ENCODE measurements at regions not wholly inside any gene's neighbourhood (a gene's known extent, or its start where the extent isn't known, plus 50 kb on each side); places are given as distances from the start of the nearest gene placed in this dataset.
"Not testable (repeated sequence)": the region's sequence is repeated elsewhere in the genome, so short reads cannot be mapped to it uniquely, and the experiment has no call there.

GRCh38 chr20:6662309-6662708 is 105.2 kb upstream of the BMP2 start:
- DNase-seq (ENCODE audit: low spot score) (no peak), FAIRE-seq (no peak)

- DNase-seq (ENCODE audit: low spot score) (no peak), FAIRE-seq (no peak)
These were observed 107.0 kb upstream of the BMP2 start for GRCh38 chr20:6660441-6660840.

GRCh38 chr20:6658909-6659308 is 108.6 kb upstream of the BMP2 start:
- not testable (repeated sequence) for DNase-seq (ENCODE audit: low spot score); FAIRE-seq

GRCh38 chr20:6657904-6658303 is 109.6 kb upstream of the BMP2 start:
- DNase-seq (ENCODE audit: low spot score): no peak
- no peak for FAIRE-seq

- DNase-seq (ENCODE audit: low spot score): no peak
- FAIRE-seq: no peak
These were observed 110.4 kb upstream of the BMP2 start for GRCh38 chr20:6657111-6657510.

GRCh38 chr20:6654513-6655252 is 112.8 kb upstream of the BMP2 start:
- FAIRE-seq: no peak
- peak; percentile 13 for DNase-seq (ENCODE audit: low spot score)

GRCh38 chr20:6651561-6651960 is 115.9 kb upstream of the BMP2 start:
- DNase-seq (ENCODE audit: low spot score) (no peak), FAIRE-seq (no peak)

GRCh38 chr20:6651016-6651415 is 116.5 kb upstream of the BMP2 start:
- FAIRE-seq (no peak), DNase-seq (ENCODE audit: low spot score) (peak; percentile 74)

GRCh38 chr20:6646021-6646636 is 121.4 kb upstream of the BMP2 start:
- DNase-seq (ENCODE audit: low spot score) (no peak), FAIRE-seq (no peak)

GRCh38 chr20:6644813-6645628 is 122.5 kb upstream of the BMP2 start:
- DNase-seq (ENCODE audit: low spot score): no peak
- FAIRE-seq: no peak

- no peak for FAIRE-seq
- DNase-seq (ENCODE audit: low spot score): no peak
These were observed 126.5 kb upstream of the BMP2 start for GRCh38 chr20:6641012-6641411.

- no peak for FAIRE-seq
- no peak for DNase-seq (ENCODE audit: low spot score)
These were observed 130.3 kb upstream of the BMP2 start for GRCh38 chr20:6637160-6637579.

- DNase-seq (ENCODE audit: low spot score): peak; percentile 56
These were observed 131.0 kb upstream of the BMP2 start for GRCh38 chr20:6636209-6637159.

GRCh38 chr20:6635034-6635736 is 132.3 kb upstream of the BMP2 start:
- DNase-seq (ENCODE audit: low spot score) (no peak), FAIRE-seq (no peak)

More at GRCh38 chr20:6636209-6637159, 131.0 kb upstream of the BMP2 start:
- FAIRE-seq: no peak

GRCh38 chr20:6632187-6632586 is 135.3 kb upstream of the BMP2 start:
- no peak for DNase-seq (ENCODE audit: low spot score)
- FAIRE-seq: no peak

- no peak for FAIRE-seq
These were observed 137.0 kb upstream of the BMP2 start for GRCh38 chr20:6630514-6630913.

GRCh38 chr20:6629564-6629963 is 137.9 kb upstream of the BMP2 start:
- no peak for DNase-seq (ENCODE audit: low spot score)
- FAIRE-seq: peak; percentile 30

More at GRCh38 chr20:6630514-6630913, 137.0 kb upstream of the BMP2 start:
- DNase-seq (ENCODE audit: low spot score): no peak

- FAIRE-seq (no peak), DNase-seq (ENCODE audit: low spot score) (no peak)
These were observed 140.7 kb upstream of the BMP2 start for GRCh38 chr20:6626805-6627204.

GRCh38 chr20:6623989-6624388 is 143.5 kb upstream of the BMP2 start:
- FAIRE-seq: no peak
- DNase-seq (ENCODE audit: low spot score): no peak

- DNase-seq (ENCODE audit: low spot score) (no peak), FAIRE-seq (no peak)
These were observed 145.4 kb upstream of the BMP2 start for GRCh38 chr20:6622041-6622440.
